HG02678 (cell line): ENCODE measurements at regions not wholly inside any gene's neighbourhood (a gene's known extent, or its start where the extent isn't known, plus 50 kb on each side); places are given as distances from the start of the nearest gene placed in this dataset.
"Not testable (repeated sequence)": the region's sequence is repeated elsewhere in the genome, so short reads cannot be mapped to it uniquely, and the experiment has no call there.

Source experiments
- ATAC-seq: cut with Tn5 transposase; IDR thresholded peaks from one replicate; pipeline ENCODE4 v1.9.1; 2021; ENCODE audit warnings: mild to moderate bottlenecking, moderate library complexity; ENCODE audit not compliant: unreplicated experiment

DNA sequence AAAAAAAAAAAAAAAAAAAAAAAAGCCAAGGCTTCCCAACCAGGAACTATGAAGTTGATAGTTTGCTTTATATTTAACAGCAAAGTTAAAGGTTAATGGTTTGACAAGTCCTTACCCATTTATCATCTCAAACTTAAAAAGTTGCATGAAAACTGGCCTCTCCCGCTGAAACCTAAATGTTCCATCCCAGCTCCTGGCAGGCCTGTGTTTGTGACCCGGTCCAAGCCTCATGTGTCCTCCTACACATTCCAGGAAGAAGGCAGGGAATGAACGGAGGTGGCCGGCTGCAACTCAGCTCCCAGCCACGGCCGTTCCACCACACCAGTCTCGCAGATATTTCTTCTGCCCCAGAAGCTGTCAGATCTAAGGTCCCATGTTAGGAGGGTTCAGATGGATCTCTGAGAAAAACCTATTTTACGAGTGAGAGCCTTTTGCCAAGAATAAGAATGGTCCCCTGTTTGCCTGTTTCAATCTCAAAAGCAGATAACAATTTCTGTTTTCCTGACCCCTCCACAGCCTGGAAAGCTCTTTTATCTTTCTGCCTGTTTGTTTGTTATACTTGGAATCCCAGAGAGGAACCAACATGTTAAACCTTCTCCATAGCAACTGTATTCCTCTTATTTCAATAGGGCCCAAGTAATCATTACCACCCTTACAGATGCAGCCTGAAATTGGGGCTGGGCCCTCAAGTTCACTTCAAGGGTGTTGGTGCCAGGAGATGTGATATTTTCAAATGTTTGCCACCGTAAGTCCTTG lies 56.5 kb downstream of the KCTD12 start:
- no peak for ATAC-seq

- ATAC-seq, result no peak
These were observed 57.9 kb downstream of the KCTD12 start for GRCh38 chr13:76828316-76828741.

- no peak for ATAC-seq
These were observed 59.7 kb downstream of the KCTD12 start for GRCh38 chr13:76826527-76826926.

DNA sequence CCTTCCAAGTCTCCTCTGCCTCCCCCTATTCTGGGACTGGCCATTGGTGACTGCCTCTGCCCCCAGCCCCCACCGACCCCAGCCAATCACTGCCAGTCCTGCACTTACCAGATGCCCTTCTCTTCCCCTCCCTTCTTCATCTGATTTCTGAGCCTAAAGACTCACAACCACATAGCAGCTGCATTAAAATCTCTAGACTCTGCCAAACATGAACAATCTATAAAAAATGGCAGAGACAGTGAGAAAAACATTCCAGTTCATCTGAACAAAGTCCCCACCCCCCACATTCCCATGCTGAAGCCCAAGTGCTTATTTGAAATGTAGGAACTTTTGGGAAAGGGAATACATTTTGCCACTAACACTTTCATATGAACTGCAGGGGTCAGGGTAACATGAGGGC lies 60.8 kb downstream of the KCTD12 start:
- no peak for ATAC-seq

DNA sequence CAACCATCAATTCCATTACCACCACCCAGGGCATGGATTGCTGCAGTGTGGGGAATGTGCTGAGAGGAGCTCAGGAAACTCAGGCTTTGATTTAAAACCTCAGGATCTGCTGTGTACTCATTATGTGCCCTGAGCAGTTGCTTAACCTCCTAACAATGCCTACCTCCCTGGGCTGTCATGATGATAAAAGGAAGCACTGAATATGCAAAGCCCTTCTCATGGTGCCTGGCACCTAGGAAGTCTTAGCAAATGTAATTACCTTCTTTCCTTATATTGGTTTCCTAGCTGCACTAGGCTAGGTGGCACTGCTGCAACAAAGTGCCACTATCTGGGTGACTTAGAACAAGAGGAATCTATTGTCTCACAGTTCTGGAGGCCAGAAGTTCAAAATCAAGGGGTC lies 62.2 kb downstream of the KCTD12 start:
- no peak for ATAC-seq

- no peak for ATAC-seq
These were observed 63.4 kb downstream of the KCTD12 start for GRCh38 chr13:76822698-76823267.

GRCh38 chr13:76821222-76821621 lies 65.0 kb downstream of the KCTD12 start:
- ATAC-seq, result not testable (repeated sequence)

GRCh38 chr13:76820759-76821158 lies 65.4 kb downstream of the KCTD12 start:
- ATAC-seq, result no peak

- ATAC-seq, result no peak
These were observed 69.8 kb downstream of the KCTD12 start for GRCh38 chr13:76816394-76816793.

DNA sequence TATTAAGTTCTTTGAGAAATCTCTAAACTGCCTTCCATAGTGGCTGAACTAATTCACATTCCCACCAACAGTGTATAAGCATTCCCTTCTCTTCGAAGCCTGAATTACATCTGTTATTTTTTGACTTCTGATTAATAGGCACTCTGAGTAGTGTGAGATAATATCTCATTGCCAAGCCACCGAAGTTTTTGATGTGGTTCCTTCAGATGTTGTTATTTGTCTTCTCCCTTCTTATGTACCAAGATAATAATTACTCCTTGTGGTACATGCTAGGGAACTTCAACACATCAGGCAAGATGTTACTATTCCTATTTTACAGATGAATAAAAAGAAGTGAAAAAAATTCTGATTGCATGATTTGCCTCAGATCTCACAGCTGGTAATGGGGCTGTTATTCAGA lies 70.9 kb downstream of the KCTD12 start:
- ATAC-seq, result no peak

GRCh38 chr13:76813891-76814290 lies 72.3 kb downstream of the KCTD12 start:
- ATAC-seq, result no peak

GRCh38 chr13:76813000-76813691 lies 73.1 kb downstream of the KCTD12 start:
- no peak for ATAC-seq

GRCh38 chr13:76812206-76812897 lies 73.9 kb downstream of the KCTD12 start:
- no peak for ATAC-seq

- ATAC-seq, result no peak
These were observed 76.8 kb downstream of the KCTD12 start for GRCh38 chr13:76809389-76809788.

- ATAC-seq, result no peak
These were observed 77.3 kb downstream of the KCTD12 start for GRCh38 chr13:76808927-76809326.

- ATAC-seq, result no peak
These were observed 81.4 kb downstream of the KCTD12 start for GRCh38 chr13:76804801-76805200.

DNA sequence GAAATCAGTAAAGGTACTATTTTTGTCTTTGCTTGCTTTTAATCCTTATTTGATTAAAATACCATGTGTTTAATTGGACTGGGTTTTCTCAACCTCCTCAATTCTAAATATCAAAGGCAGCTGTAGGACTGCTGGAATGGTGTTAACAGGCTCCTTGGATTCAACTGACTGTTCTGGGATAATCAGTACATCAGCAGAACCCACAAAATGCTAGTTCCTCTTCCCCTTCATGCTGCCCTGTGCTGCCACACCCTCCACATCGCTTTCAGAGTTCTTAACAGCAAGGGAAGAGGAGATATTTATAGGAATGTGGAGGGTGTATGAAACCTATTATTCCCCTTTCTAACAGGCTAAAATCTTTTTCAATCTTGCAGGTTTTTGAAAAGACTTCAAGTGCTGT lies 82.4 kb downstream of the KCTD12 start:
- no peak for ATAC-seq

DNA sequence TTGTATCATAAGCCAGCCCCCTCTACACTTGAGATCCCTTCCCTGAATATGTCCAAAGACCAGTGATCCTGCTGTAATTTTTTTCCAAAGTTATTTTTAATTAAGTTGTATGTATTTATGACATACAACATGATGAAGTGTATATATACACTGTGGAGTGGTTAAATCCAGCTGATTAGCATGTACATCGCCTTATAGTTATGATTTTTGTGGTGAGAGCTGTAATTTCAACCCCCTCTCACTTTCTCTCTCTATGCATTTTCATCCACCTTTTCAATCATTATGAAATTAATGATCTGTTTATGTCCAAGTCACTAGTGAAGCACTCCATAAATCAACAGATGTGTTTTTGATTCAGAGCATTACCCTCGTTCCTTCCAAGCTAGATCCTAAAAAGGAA lies 85.3 kb downstream of the KCTD12 start:
- no peak for ATAC-seq

DNA sequence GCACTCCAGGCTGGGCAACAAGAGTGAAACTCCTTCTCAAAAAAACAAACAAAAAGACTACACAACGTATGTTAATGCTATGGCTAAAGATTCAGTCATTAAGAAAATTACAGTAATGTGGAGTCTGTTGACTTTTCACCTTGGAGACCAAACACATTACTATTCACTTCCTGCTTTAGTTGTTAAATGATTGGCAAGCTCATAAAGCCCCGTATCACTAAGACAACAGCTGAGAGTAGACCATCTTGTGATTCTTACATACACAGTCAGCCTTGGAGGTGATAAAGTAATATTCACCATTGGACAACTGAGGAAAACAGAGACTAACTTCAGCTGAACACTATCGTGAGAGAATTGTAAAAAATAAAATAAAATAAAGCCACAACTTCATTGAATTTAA lies 86.5 kb downstream of the KCTD12 start:
- ATAC-seq, result no peak

DNA sequence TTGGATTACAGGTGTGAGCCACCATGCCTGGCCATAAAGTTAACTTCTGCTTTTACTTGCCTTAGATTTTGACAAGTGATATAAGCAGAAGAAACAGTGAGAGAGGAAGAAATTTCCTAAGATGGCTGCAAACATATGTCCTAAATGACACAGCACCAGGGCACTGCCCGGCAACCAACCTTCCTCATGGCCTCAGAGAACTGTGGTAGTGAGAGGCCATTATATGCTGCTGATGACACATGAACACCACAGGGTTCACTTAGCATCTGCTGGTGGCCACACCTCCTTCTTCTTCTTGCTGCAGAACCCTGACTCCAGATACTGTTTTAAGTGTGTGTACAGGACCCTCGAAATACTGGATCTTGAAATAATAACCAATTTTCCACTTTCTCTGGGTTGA lies 88.2 kb downstream of the KCTD12 start:
- ATAC-seq, result no peak

- ATAC-seq, result no peak
These were observed 88.8 kb downstream of the KCTD12 start for GRCh38 chr13:76797361-76797760.

DNA sequence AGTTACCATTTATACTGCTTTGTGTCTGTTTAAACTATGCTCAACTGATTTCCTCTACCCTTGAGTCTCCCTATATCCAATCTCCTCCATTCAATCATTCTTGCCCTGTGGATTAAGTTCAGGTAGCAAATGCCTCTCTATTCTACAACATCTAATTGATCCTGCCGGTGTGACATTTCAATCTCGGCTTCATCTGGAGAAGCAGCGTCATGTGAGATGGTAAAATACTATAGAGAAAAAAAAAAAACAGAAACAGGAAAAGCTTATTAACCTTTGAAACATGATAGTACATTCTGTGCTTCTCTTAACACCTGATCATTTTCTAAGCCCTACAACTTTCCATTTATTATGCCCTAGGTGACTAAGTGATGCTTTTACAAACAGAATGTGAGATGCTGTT lies 89.4 kb downstream of the KCTD12 start:
- ATAC-seq, result no peak
